GM19193 (cell line): ENCODE measurements at regions not wholly inside any gene's neighbourhood (a gene's known extent, or its start where the extent isn't known, plus 50 kb on each side); places are given as distances from the start of the nearest gene placed in this dataset.

ENCODE experiments used
- POLR2A ChIP-seq: IDR thresholded peaks from 4 replicates; pipeline ENCODE4 v1.6.1; 2011; ENCODE audit not compliant: insufficient read depth, insufficient read length; ENCODE audit errors: extremely low read depth

- no peak for TF ChIP-seq POLR2A
Observed at GRCh38 chr1:199766218-199766792, 261.2 kb upstream of the NR5A2 start.

DNA sequence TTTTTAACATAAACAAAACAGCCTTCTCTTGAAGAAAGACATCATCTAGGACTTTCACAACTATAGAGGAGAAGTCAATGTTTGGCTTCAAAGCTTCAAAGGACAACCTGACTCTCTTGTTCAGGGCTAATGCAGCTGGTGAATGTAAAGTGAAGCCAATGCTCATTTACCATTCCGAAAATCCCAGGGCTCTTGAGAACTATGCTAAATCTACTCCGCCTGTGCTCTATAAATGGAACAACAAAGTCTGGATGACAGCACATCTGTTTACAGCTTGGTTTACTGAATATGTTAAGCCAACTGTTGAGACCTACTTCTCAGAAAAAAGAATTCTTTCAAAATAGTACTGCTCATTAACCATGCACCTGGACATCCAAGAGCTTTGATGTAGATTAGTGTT, 259.8 kb upstream of the NR5A2 start:
- TF ChIP-seq POLR2A = no peak

DNA sequence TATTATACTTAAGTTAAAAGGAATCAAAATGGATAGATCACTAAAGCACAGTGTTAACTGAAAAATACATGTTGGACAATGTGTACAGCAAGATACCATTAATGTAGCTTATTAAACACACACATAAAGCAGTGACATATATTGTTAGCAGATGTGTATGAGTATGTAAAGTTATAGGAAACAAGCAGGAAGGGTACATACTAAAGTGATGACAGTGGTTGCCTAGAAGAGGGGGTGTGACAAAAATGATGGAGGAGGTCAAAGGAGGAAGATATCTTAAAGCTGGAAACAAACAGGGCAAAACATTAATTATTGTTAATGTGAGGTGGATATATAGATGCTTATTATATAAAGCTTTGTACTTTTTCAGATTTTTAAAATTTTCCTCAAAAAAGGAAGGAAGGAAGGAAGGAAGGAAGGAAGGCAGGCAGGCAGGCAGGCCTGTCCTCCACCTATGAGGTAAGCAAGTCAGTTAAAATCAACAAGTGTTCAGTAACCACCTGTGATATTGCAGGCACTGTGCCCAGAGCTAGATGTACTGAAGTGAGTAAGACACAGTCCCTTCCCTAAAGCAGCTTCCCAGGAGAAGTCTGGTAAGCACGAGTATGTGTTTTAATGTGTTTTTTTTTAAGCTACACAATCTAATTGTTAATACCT, 252.9 kb upstream of the NR5A2 start:
- no peak for TF ChIP-seq POLR2A

DNA sequence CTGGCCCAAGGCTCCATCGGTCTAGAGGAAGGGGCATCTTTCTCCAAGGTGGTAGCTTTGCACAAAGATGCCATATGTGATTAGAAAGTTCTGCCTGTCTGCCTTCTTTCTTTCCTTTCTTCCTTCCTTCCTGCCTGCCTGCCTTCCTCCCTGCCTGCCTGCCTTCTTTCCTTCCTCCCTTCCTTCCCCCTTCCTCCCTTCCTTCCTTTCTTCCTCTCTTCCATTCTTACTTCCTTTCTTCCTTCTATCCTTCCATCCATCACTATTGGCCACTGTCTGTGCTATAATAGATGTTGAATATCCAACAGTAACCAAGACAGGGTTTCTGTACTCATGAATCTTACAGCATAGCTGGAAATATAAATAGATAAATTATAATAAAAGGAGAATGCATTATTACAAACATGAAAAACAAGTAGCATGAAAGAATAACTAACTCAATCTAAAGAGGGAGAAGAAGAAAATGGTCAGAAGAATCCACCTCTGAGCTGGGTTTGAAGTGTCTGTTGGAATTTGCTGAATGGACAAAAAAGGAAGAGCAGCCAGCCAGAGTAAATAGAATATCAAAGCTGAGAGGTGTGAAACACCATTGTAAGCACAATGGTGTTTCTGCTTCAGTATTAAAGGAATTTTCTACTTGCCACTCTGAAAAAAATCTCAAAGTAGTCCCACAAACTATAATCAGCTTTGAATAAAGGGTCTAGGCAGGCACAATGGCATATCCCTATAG, 250.6 kb upstream of the NR5A2 start:
- no peak for TF ChIP-seq POLR2A

DNA sequence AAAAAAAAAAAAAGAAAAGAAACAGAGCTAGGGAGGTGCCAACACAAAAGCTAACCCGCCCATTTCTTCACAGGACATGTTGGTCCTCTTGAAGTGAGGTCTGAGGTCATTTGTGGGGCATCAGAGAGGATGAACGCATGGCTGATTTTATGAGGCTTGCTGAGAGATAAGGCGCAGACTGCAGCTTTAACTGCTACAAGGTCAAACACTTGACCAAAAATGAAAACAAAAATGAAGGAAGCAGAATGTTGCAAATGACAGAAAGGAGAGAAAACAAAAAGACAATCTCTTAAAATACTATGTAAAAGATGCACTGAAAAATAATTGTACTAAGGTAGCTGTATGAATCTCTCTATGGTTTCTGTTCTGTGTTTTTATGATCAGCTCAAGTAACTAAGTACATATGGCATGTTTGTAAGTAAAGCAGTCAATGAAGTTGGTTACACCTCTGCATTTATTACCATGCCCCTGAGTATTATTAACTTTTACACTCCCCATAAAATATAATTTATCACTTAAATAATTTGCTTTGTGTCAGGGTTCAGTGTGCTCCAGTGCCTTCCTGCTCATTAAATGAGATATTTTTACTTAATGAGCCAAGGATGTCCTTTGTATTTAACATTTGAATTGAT, 249.1 kb upstream of the NR5A2 start:
- no peak for TF ChIP-seq POLR2A

- TF ChIP-seq POLR2A = no peak
Observed at GRCh38 chr1:199780091-199780490, 247.4 kb upstream of the NR5A2 start.

- no peak for TF ChIP-seq POLR2A
Observed at GRCh38 chr1:199780948-199781670, 246.4 kb upstream of the NR5A2 start.

DNA sequence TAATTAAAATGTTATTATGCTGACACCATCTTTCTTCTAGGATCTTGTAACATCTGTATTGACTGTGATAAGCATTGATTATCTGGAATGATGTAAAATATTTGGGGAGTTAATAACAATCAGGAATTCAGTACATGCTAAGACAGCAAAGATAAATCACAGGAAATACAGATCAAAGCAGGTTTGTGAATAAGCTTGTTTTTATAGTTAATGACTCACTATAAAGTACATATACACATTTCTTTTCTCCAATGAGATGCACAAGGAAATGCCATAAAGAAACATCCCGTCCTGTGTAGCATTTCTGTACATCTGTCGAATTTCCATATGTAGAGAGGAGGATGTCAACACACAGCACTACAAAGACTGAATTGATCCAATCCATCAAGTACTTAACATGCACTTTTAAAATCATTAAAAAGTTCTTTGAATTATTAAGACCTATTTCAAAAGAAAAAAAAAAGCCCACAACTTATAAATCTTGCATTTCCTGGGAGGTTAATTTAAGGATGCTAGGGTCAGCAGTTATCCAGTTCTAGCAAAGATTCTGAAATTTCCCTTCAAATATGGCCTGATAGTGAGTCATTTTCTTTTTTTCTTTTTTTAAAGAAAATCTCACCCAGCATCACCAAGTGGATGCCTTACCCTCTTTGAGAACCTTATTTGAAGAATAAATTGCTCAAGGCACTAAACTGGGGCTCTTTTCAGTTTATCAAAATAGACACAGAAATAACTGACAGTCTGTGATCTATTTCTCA, 243.2 kb upstream of the NR5A2 start:
- TF ChIP-seq POLR2A = no peak

DNA sequence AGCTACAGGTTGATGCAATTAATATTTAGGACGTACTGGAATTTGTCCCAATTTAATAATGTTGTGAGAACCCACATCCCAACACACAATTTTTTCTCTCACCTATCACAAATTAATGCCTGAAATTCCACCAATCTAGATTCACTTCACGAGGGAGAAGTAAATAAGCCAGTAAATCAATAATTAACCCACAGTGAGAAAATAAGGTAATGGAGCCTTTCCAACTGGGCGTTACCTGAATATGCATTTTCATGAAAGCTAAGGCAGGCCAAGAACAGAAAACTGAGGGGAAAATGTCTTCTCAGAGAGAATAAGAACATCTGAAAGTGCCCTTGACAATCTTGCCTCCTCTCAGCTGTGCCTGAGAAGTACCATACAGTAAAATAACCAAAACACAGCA, 240.8 kb upstream of the NR5A2 start:
- no peak for TF ChIP-seq POLR2A

DNA sequence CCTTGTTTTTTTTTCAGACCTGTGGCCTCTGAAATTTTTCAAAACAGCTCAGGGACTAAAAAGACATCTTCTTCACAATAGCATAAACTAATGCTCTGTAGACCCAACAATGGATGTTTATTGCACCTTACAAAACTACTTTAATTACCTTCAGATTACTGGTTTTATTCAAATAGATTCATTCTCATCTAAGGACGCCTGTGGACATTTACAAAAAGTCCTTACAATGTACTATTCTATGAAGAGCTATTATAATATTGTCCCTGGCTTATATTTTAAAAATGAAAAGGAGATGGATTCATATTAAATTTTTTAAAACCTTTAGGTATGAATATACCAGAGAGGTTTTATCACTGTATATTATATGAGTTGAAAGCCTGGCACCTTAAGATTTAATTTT, 238.4 kb upstream of the NR5A2 start:
- TF ChIP-seq POLR2A = no peak

DNA sequence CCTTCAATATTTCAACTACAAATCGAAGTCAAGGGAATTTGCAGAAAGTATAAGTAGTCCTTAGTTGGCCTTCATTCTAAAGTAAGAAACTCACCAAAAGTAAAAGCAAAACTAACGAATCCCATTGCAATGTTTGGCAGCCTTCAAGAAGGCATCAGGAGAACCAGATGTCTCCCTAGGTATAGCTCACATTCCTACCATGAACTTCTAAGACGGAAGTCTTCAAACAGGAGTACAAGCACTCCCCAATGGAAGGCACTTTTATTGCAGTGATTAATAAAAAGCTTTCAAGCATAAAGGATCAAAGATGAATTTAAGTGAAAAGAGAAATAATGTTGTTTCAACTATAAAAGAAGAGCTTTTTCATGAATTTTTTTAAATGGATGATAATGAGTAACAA, 236.0 kb upstream of the NR5A2 start:
- no peak for TF ChIP-seq POLR2A

DNA sequence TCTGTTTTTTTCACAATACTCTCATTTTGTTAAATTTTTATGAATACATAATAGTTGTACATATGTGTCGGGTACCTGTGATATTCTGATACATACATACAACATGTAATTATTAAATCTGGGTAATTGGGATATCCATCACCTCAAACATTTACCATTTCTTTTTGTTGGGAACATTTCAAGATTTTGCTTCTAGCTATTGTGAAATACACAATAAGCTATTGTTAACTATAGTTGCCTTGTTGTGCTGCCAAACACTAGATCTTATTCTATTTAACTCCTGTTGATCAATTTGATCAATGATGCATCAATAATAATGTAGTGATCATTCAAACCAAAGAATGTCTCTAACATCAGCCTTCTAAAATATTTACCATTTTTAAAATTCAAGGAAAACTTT, 234.6 kb upstream of the NR5A2 start:
- TF ChIP-seq POLR2A = no peak

DNA sequence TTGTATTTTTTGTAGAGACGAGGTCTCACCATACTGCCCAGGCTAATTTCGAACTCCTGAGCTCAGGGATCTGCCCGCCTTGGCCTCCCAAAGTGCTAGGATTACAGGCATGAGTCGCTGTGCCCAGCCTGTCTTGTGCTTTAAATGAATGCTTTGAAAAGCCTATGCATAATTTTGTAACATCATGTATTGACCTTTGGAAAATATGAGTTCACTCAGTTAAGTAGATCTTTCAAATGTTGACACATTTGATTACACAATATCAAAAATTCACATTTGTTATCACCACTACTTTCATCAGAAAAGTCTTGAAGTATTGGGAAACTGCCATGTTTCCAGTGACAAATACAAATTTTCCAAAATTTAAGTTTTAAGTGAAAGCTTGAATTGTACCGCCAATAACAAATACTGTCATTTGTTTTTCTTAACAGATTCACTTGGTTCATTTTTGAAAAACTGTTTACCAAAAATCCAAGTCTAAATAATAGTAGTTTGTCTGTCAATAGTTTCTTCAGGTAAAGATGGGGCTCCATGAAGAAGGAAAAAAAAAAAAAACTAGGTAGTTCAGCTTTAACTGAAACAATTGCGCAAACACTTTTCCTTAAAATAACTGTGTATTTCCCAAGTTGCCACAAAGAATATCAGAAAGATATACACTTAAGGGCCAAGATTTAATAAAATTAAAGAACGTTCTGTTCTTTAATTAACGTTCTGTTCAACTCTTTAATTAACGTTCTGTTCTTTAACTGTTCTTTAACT, 233.2 kb upstream of the NR5A2 start:
- TF ChIP-seq POLR2A = no peak

DNA sequence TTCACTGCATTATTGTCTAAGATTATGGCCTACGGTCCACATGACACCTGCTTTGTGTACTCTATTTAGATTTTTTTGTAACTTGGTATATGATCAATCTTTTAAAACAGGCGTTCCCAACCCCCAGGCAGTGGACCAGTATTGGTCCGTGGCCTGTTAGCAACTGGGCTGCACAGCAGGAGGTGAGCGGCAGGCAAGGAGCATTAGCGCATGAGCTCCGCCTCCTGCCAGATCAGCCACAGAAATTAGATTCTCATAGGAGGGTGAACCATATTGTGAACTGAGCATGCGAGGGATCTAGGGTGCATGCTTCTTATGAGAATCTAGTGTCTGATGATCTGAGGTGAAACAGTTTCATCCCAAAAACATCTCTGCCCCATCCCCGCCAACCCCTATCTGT, 228.4 kb upstream of the NR5A2 start:
- TF ChIP-seq POLR2A = no peak
